ENCODE measurements at regions not wholly inside any gene's neighbourhood (a gene's known extent, or its start where the extent isn't known, plus 50 kb on each side); places are given as distances from the start of the nearest gene placed in this dataset.

- TF ChIP-seq CTCF (IDR thresholded peaks at IDR 0.05): no peak
- no peak for TF ChIP-seq POLR2A (IDR thresholded peaks at IDR 0.05)
- TF ChIP-seq POLR2AphosphoS5 (IDR thresholded peaks at IDR 0.05): no peak
- no peak for TF ChIP-seq EP300 (IDR thresholded peaks at IDR 0.05)
These were observed 669.3 kb upstream of the MBL2 start for GRCh38 chr10:53441843-53442242.
